Gastrocnemius medialis (tissue), 4 donors: ENCODE measurements at regions not wholly inside any gene's neighbourhood (a gene's known extent, or its start where the extent isn't known, plus 50 kb on each side); places are given as distances from the start of the nearest gene placed in this dataset.

Experiments
- CTCF ChIP-seq, 5 experiments: fragments of 450-650 bp in 3 of 5; fragments of 200-600 bp in 2 of 5; sonication (generic) in 2 of 5; IDR thresholded peaks in 4 of 5; conservative IDR thresholded peaks in 1 of 5; 1 replicate in 4 of 5; 2 replicates in 1 of 5; pipeline ENCODE4 v1.5.1; 2016 to 2019; ENCODE audit warnings: antibody characterized with exemption in 5 of 5, mild to moderate bottlenecking in 3 of 5, moderate library complexity in 3 of 5
- POLR2A ChIP-seq, 2 donors: fragments of 450-650 bp; IDR thresholded peaks; one replicate each; pipeline ENCODE4 v1.6.1; 2017; ENCODE audit warnings: antibody characterized with exemption in 2 of 2, mild to moderate bottlenecking in 2 of 2, moderate library complexity in 2 of 2

GRCh38 chr6:4549556-4550226 is 226.5 kb upstream of the CDYL start:
- no peak for TF ChIP-seq CTCF (IDR thresholded peaks at IDR 0.05 in 4 of 5, conservative IDR thresholded peaks at IDR 0.05 in 1 of 5)
- no peak for TF ChIP-seq POLR2A (IDR thresholded peaks at IDR 0.05)
